GM19468 (cell line): ENCODE measurements at regions not wholly inside any gene's neighbourhood (a gene's known extent, or its start where the extent isn't known, plus 50 kb on each side); places are given as distances from the start of the nearest gene placed in this dataset.
"Not testable (repeated sequence)": the region's sequence is repeated elsewhere in the genome, so short reads cannot be mapped to it uniquely, and the experiment has no call there.

Experiments used
- ATAC-seq: cut with Tn5 transposase; IDR thresholded peaks from one replicate; pipeline ENCODE4 v1.9.1; 2021; ENCODE audit warnings: mild to moderate bottlenecking, moderate library complexity, moderate number of reproducible peaks; ENCODE audit not compliant: unreplicated experiment; ENCODE audit errors: extremely low read depth

- ATAC-seq: no peak
These were observed 320.2 kb downstream of the PTPRC start for GRCh38 chr1:198959032-198959431.

- no peak for ATAC-seq
These were observed 320.8 kb downstream of the PTPRC start for GRCh38 chr1:198959676-198960075.

GRCh38 chr1:198963796-198964195, 325.0 kb downstream of the PTPRC start:
- not testable (repeated sequence) for ATAC-seq

- ATAC-seq: no peak
These were observed 327.7 kb downstream of the PTPRC start for GRCh38 chr1:198966519-198966918.

GRCh38 chr1:198967566-198967965, 328.7 kb downstream of the PTPRC start:
- ATAC-seq: no peak

- ATAC-seq: no peak
These were observed 330.0 kb downstream of the PTPRC start for GRCh38 chr1:198968866-198969265.

- ATAC-seq: no peak
These were observed 331.1 kb downstream of the PTPRC start for GRCh38 chr1:198969981-198970380.

- ATAC-seq: no peak
These were observed 332.1 kb downstream of the PTPRC start for GRCh38 chr1:198970916-198971315.

GRCh38 chr1:198977909-198978308, 339.1 kb downstream of the PTPRC start:
- ATAC-seq: no peak

- no peak for ATAC-seq
These were observed 339.7 kb downstream of the PTPRC start for GRCh38 chr1:198978523-198978922.

- no peak for ATAC-seq
These were observed 347.2 kb downstream of the PTPRC start for GRCh38 chr1:198986036-198986435.

- no peak for ATAC-seq
These were observed 347.6 kb downstream of the PTPRC start for GRCh38 chr1:198986442-198986841.

GRCh38 chr1:199002661-199003060, 363.8 kb downstream of the PTPRC start:
- no peak for ATAC-seq

GRCh38 chr1:199007423-199007822, 368.6 kb downstream of the PTPRC start:
- no peak for ATAC-seq

GRCh38 chr1:199009447-199009846, 370.6 kb downstream of the PTPRC start:
- ATAC-seq: no peak

- ATAC-seq: no peak
These were observed 371.7 kb downstream of the PTPRC start for GRCh38 chr1:199010492-199010891.

- no peak for ATAC-seq
These were observed 372.1 kb downstream of the PTPRC start for GRCh38 chr1:199010933-199011332.

GRCh38 chr1:199015799-199016198, 377.0 kb downstream of the PTPRC start:
- ATAC-seq: no peak

GRCh38 chr1:199018471-199019135, 379.8 kb downstream of the PTPRC start:
- no peak for ATAC-seq

GRCh38 chr1:199020051-199020450, 381.2 kb downstream of the PTPRC start:
- ATAC-seq: no peak

- ATAC-seq: no peak
These were observed 382.1 kb downstream of the PTPRC start for GRCh38 chr1:199020904-199021303.

GRCh38 chr1:199029401-199029800, 390.6 kb downstream of the PTPRC start:
- no peak for ATAC-seq
